Mucosa of descending colon (tissue), 3 donors: ENCODE measurements at regions not wholly inside any gene's neighbourhood (a gene's known extent, or its start where the extent isn't known, plus 50 kb on each side); places are given as distances from the start of the nearest gene placed in this dataset.

Experiments used
- ATAC-seq: fragments of 200-7000 bp; cut with Tn5 transposase; one replicate; pipeline ENCODE4 v1.9.1; 2020; ENCODE audit warnings: mild to moderate bottlenecking, moderate library complexity
- DNase-seq, 3 donors: peaks; one replicate each; pipeline ENCODE4 v3.0.0-alpha.2; 2020
- H3K36me3 ChIP-seq: fragments of 200-600 bp; one replicate; pipeline ENCODE4 v1.8.0; 2021; ENCODE audit warnings: low read depth, mild to moderate bottlenecking
- H3K4me1 ChIP-seq: fragments of 200-600 bp; one replicate; pipeline ENCODE4 v1.8.0; 2021; ENCODE audit warnings: low read depth, mild to moderate bottlenecking
- H3K4me3 ChIP-seq: fragments of 200-600 bp; one replicate; pipeline ENCODE4 v1.8.0; 2021; ENCODE audit warnings: mild to moderate bottlenecking
- H3K9me3 ChIP-seq: fragments of 200-600 bp; one replicate; pipeline ENCODE4 v1.8.0; 2021; ENCODE audit warnings: mild to moderate bottlenecking
- CTCF ChIP-seq: fragments of 200-600 bp; IDR thresholded peaks from one replicate; pipeline ENCODE4 v1.8.0; 2022; ENCODE audit warnings: antibody characterized with exemption, mild to moderate bottlenecking
- intact Hi-C, 2 donors: fragments of 100-400 bp; cut with DNase I in 1 of 2; cut with micrococcal nuclease in 1 of 2; formaldehyde crosslinking; loops; one replicate each; pipeline versions ENCODE4 v1.11.0 to v1.11.1; 2022; cut with DNase I, micrococcal nuclease
- donor health status: DM: no; HTN: no; CAD: no; lungs with moderate emphysema.
- donor health status: DM: no; HTN: no; CAD: no.
- donor health status: DM: no; HTN: yes; CAD: no.

- no peak for DNase-seq
- H3K36me3 ChIP-seq: no peaks in the 10 kb centered on the region
- no peaks in the 10 kb centered on the region for H3K4me1 ChIP-seq
- ATAC-seq: no peak
- intact Hi-C loops: no loop called here
- no peak for TF ChIP-seq CTCF
- H3K4me3 ChIP-seq: no peak overlapping the region
- H3K9me3 ChIP-seq: no peaks in the 10 kb centered on the region
These were observed 122.4 kb upstream of the LMO4 start for GRCh38 chr1:87206044-87206831.

GRCh38 chr1:87208080-87208479, 120.6 kb upstream of the LMO4 start:
- intact Hi-C loops: no loop called here
- Histone ChIP-seq H3K9me3 (no peaks in the 10 kb centered on the region), H3K4me3 (no peak overlapping the region), H3K36me3 (no peaks in the 10 kb centered on the region), H3K4me1 (no peaks in the 10 kb centered on the region)
- TF ChIP-seq CTCF: no peak
- no peak for DNase-seq
- no peak for ATAC-seq

- TF ChIP-seq CTCF: no peak
- Histone ChIP-seq H3K4me1 (no peaks in the 10 kb centered on the region), H3K4me3 (no peak overlapping the region), H3K36me3 (no peaks in the 10 kb centered on the region), H3K9me3 (no peaks in the 10 kb centered on the region)
- ATAC-seq (no peak), DNase-seq (no peak)
- intact Hi-C loops: no loop called here
These were observed 119.7 kb upstream of the LMO4 start for GRCh38 chr1:87208931-87209330.

- ATAC-seq (no peak), DNase-seq (no peak)
- Histone ChIP-seq H3K4me1 (no peaks in the 10 kb centered on the region), H3K4me3 (no peak overlapping the region), H3K36me3 (no peaks in the 10 kb centered on the region), H3K9me3 (no peaks in the 10 kb centered on the region)
- intact Hi-C loops: no loop called here
- TF ChIP-seq CTCF: no peak
These were observed 118.5 kb upstream of the LMO4 start for GRCh38 chr1:87210151-87210550.

GRCh38 chr1:87212431-87213134, 116.1 kb upstream of the LMO4 start:
- DNase-seq: no peak
- no peaks in the 10 kb centered on the region for H3K9me3 ChIP-seq
- no peaks in the 10 kb centered on the region for H3K36me3 ChIP-seq
- H3K4me1 ChIP-seq: no peaks in the 10 kb centered on the region
- ATAC-seq: no peak
- intact Hi-C loops: no loop called here
- TF ChIP-seq CTCF: no peak
- no peak overlapping the region for H3K4me3 ChIP-seq
